Endothelial cell of umbilical vein (primary cell): ENCODE measurements at regions not wholly inside any gene's neighbourhood (a gene's known extent, or its start where the extent isn't known, plus 50 kb on each side); places are given as distances from the start of the nearest gene placed in this dataset.

Source experiments
- BruUV-seq: library from RNA; stranded (reverse); fragments of 400-500 nt; replicated peaks from 2 replicates; lab custom pipeline; 2021; lab: Mats Ljungman, UMichigan
- CTCF ChIA-PET: fragments of 300-600, 350-600 bp; sonication (Branson Sonifier 250); formaldehyde crosslinking; loops from one replicate; lab custom pipeline; 2021; ENCODE audit warnings: antibody characterized with exemption, inconsistent platforms; lab: Charles Lee
- POLR2A ChIA-PET: fragments of 300-600, 350-600 bp; sonication (Branson Sonifier 250); formaldehyde crosslinking; loops from one replicate; lab custom pipeline; 2021; ENCODE audit warnings: antibody characterized with exemption, inconsistent platforms; lab: Charles Lee
- DNase-seq: peaks from one replicate; pipeline ENCODE4 v3.0.0-alpha.2; 2011; ENCODE audit warnings: low read depth, low spot score
- FAIRE-seq: peaks from 2 replicates; lab custom pipeline; 2011; peaks lifted over from hg19 to GRCh38; lab: Jason Lieb, UNC
- H2AFZ ChIP-seq: 2 replicates; pipeline ENCODE4 v1.6.0; 2012; ENCODE audit warnings: low read depth, low read length, control low read depth, inconsistent platforms
- H3K27ac ChIP-seq: 2 replicates; pipeline ENCODE4 v1.5.1; 2011; ENCODE audit warnings: low read depth, mild to moderate bottlenecking, control low read depth, low read length, moderate library complexity; ENCODE audit not compliant: insufficient read depth
- H3K27me3 ChIP-seq, 2 experiments: 2 replicates each; pipeline versions ENCODE4 v1.6.0 to v1.6.1; 2011; ENCODE audit warnings: low read length in 2 of 2, mixed read lengths in 1 of 2; ENCODE audit not compliant: control insufficient read depth in 2 of 2, insufficient read depth in 2 of 2
- H3K36me3 ChIP-seq, 2 experiments: 2 replicates in 1 of 2; 3 replicates in 1 of 2; pipeline ENCODE4 v1.5.1; 2011; ENCODE audit warnings: low read length in 2 of 2, mild to moderate bottlenecking in 1 of 2, moderate library complexity in 1 of 2; ENCODE audit not compliant: control insufficient read depth in 2 of 2, insufficient read depth in 2 of 2; ENCODE audit errors: extremely low read depth in 1 of 2
- H3K4me1 ChIP-seq: 3 replicates; pipeline ENCODE4 v1.5.1; 2011; ENCODE audit warnings: mild to moderate bottlenecking, low read length; ENCODE audit not compliant: control insufficient read depth, insufficient read depth; ENCODE audit errors: extremely low read depth
- H3K4me2 ChIP-seq: 2 replicates; pipeline ENCODE4 v1.6.1; 2011; ENCODE audit warnings: low read length, control low read depth, mixed read lengths; ENCODE audit not compliant: insufficient read depth
- H3K4me3 ChIP-seq, 3 experiments: fragments of 200-600 bp in 1 of 3; sonication (generic), shearing (Covaris generic) in 1 of 3; replicated peaks in 1 of 3; 2 replicates each; pipeline ENCODE4 v1.5.1; 2011 to 2016; ENCODE audit warnings: control low read depth in 3 of 3, low read length in 3 of 3, mild to moderate bottlenecking in 2 of 3, inconsistent platforms in 1 of 3, low read depth in 1 of 3, moderate library complexity in 1 of 3; ENCODE audit not compliant: insufficient read depth in 1 of 3
- H3K79me2 ChIP-seq: 2 replicates; pipeline ENCODE4 v1.6.0; 2012; ENCODE audit warnings: low read length, inconsistent platforms; ENCODE audit not compliant: control insufficient read depth, insufficient read depth
- H3K9ac ChIP-seq: replicated peaks from 2 replicates; pipeline ENCODE3; 2011; ENCODE audit warnings: low read length, control low read depth; ENCODE audit not compliant: insufficient read depth; ENCODE audit errors: extremely low read depth
- H3K9me1 ChIP-seq: replicated peaks from 3 replicates; pipeline ENCODE4 v1.6.0; 2011; ENCODE audit warnings: mild to moderate bottlenecking, low read length; ENCODE audit not compliant: control insufficient read depth, insufficient read depth; ENCODE audit errors: extremely low read depth
- H3K9me3 ChIP-seq: replicated peaks from 2 replicates; pipeline ENCODE4 v1.5.1; 2012; ENCODE audit warnings: low read length, inconsistent platforms; ENCODE audit not compliant: control insufficient read depth, insufficient read depth
- H4K20me1 ChIP-seq: replicated peaks from 2 replicates; pipeline ENCODE3; 2011; ENCODE audit warnings: mild to moderate bottlenecking, low read length; ENCODE audit not compliant: control insufficient read depth, insufficient read depth; ENCODE audit errors: extremely low read depth
- EZH2 ChIP-seq: IDR thresholded peaks from 2 replicates; pipeline ENCODE4 v1.6.1; 2012; ENCODE audit warnings: borderline replicate concordance, low read depth, mild to moderate bottlenecking, moderate library complexity, low read length, inconsistent platforms; ENCODE audit not compliant: severe bottlenecking
- FOS ChIP-seq: IDR thresholded peaks from 2 replicates; pipeline ENCODE4 v1.6.1; 2011; ENCODE audit warnings: mild to moderate bottlenecking, low read length, moderate library complexity, borderline replicate concordance; ENCODE audit not compliant: insufficient read depth
- GATA2 ChIP-seq: IDR thresholded peaks from 2 replicates; pipeline ENCODE4 v1.7.0; 2011; ENCODE audit warnings: low read depth, mild to moderate bottlenecking, moderate library complexity, mixed read lengths, low read length; ENCODE audit not compliant: insufficient read length, insufficient read depth
- JUN ChIP-seq: IDR thresholded peaks from 2 replicates; pipeline ENCODE4 v1.6.1; 2011; ENCODE audit warnings: borderline replicate concordance, low read depth; ENCODE audit not compliant: insufficient read length, insufficient read depth
- MYC ChIP-seq: IDR thresholded peaks from one replicate; pipeline ENCODE4 v1.6.1; 2011; ENCODE audit warnings: mild to moderate bottlenecking, low read depth, low read length
- POLR2A ChIP-seq: IDR thresholded peaks from 2 replicates; pipeline ENCODE4 v1.6.1; 2012; ENCODE audit warnings: low read depth, mild to moderate bottlenecking, control low read depth, low read length
- POLR2AphosphoS5 ChIP-seq: IDR thresholded peaks from 2 replicates; pipeline ENCODE4 v1.6.1; 2012; ENCODE audit warnings: low read depth, mild to moderate bottlenecking, control low read depth, low read length, moderate library complexity; ENCODE audit not compliant: insufficient read depth
- dilution Hi-C: fragments of 300-500 bp; cut with MboI; formaldehyde crosslinking; loops from one replicate; pipeline ENCODE4 v1.15.0; 2019; ENCODE audit warnings: low sequenced_read_pairs; ENCODE audit not compliant: extremely low pct_ligation_motif_present
- intact Hi-C: fragments of 100-400 bp; cut with micrococcal nuclease; formaldehyde crosslinking; loops from one replicate; pipeline ENCODE4 v1.10.0; 2022
- TF ChIP-seq, protein P1 (sequence below): IDR thresholded peaks from 2 replicates; pipeline ENCODE4 v1.6.1; 2011; ENCODE audit not compliant: insufficient read depth, insufficient read length
- TF ChIP-seq, protein P2 (sequence below), 2 donors: IDR thresholded peaks; 1 replicate in 1 of 2; 2 replicates in 1 of 2; pipeline ENCODE4 v1.5.1; 2011; ENCODE audit warnings: low read length in 2 of 2, mild to moderate bottlenecking in 2 of 2, moderate library complexity in 2 of 2, control low read depth in 1 of 2, inconsistent platforms in 1 of 2, low read depth in 1 of 2; ENCODE audit not compliant: insufficient read depth in 1 of 2; ENCODE audit errors: extremely low read depth in 1 of 2

DNA sequence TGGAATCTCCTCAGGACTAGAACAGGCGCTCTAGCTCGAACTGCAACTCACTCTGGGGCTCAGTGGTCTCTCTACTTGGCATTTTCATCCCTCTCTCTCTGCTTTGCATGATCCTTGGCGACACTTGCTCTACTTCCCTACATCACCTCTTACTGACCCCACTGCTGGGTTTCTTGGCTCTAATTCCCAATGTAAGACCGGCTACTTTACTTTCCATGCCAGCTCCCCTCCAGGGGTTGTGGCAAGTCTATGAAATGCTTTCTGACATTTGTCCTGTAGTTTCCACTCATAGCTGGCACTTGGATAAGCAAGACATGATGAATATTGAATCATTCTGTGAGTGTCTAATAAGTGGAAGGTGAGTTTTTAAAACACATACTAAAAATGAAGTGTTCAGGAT lies 292.3 kb downstream of the USP25 start:
- dilution Hi-C loops (no loop called here), intact Hi-C loops (no loop called here)
- Histone ChIP-seq H3K4me3 (no peak overlapping the region), H3K4me2 (no peak overlapping the region), H4K20me1 (no peaks in the 10 kb centered on the region), H2AFZ (no peak overlapping the region), H3K36me3 (no peaks in the 10 kb centered on the region), H3K27me3 (no peaks in the 10 kb centered on the region), H3K9ac (no peak overlapping the region), H3K27ac (no peak overlapping the region), H3K79me2 (no peaks in the 10 kb centered on the region), H3K9me1 (no peaks in the 10 kb centered on the region), H3K9me3 (no peaks in the 10 kb centered on the region), H3K4me1 (no peaks in the 10 kb centered on the region)
- no TSS peak for BruUV-seq
- no peak for TF ChIP-seq POLR2AphosphoS5
- TF ChIP-seq, protein P1, sequence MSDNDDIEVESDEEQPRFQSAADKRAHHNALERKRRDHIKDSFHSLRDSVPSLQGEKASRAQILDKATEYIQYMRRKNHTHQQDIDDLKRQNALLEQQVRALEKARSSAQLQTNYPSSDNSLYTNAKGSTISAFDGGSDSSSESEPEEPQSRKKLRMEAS = no peak
- ChIA-PET POLR2A (no interaction called here), CTCF (interaction anchor here (0.8 to 1.6 kb wide), 4 partner anchors 9 to 47 kb away, joined by 3 to 6 read pairs (median 4); no protein-coding TSS in a partner anchor)
- FAIRE-seq (no peak), DNase-seq (no peak)

DNA sequence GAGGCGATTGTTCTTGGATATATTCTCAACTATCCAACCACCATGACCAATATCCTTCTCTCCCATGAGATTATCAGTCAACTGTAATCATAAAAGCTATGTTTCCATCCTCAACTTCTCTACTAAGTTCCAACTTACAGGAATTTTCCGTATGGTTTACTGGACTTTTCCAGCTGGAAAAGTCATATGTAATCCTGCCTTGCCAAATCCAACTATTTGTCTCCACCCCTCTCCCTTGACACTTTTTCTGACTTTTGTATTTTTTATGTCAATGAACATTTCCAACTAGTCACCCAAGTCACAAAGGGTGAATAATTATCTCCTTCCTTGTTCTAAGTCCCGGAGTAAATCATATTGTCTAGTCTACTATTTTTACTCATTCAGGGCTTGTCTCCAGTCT lies 293.1 kb downstream of the USP25 start:
- no peak overlapping the region for H2AFZ ChIP-seq
- H3K27ac ChIP-seq = no peak overlapping the region
- POLR2A ChIA-PET = no interaction called here
- H4K20me1 ChIP-seq = no peaks in the 10 kb centered on the region
- CTCF ChIA-PET = no interaction called here
- no peak overlapping the region for H3K4me2 ChIP-seq
- no peaks in the 10 kb centered on the region for H3K79me2 ChIP-seq
- H3K36me3 ChIP-seq = no peaks in the 10 kb centered on the region
- no peaks in the 10 kb centered on the region for H3K4me1 ChIP-seq
- H3K9me1 ChIP-seq = no peaks in the 10 kb centered on the region
- TF ChIP-seq GATA2 (no peak), JUN (no peak), MYC (no peak), POLR2AphosphoS5 (no peak), FOS (no peak), EZH2 (no peak), POLR2A (no peak)
- TF ChIP-seq, protein P1 = no peak
- TF ChIP-seq, protein P2, sequence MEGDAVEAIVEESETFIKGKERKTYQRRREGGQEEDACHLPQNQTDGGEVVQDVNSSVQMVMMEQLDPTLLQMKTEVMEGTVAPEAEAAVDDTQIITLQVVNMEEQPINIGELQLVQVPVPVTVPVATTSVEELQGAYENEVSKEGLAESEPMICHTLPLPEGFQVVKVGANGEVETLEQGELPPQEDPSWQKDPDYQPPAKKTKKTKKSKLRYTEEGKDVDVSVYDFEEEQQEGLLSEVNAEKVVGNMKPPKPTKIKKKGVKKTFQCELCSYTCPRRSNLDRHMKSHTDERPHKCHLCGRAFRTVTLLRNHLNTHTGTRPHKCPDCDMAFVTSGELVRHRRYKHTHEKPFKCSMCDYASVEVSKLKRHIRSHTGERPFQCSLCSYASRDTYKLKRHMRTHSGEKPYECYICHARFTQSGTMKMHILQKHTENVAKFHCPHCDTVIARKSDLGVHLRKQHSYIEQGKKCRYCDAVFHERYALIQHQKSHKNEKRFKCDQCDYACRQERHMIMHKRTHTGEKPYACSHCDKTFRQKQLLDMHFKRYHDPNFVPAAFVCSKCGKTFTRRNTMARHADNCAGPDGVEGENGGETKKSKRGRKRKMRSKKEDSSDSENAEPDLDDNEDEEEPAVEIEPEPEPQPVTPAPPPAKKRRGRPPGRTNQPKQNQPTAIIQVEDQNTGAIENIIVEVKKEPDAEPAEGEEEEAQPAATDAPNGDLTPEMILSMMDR (IDR thresholded peaks at IDR 0.05; ENCODE audit: extremely low read depth in 1 of 2, insufficient read depth in 1 of 2, low read depth in 1 of 2, low read length in 2 of 2) = no peak
- dilution Hi-C loops = no loop called here
- no peaks in the 10 kb centered on the region for H3K27me3 ChIP-seq
- no peak overlapping the region for H3K4me3 ChIP-seq
- FAIRE-seq = no peak
- H3K9me3 ChIP-seq = no peaks in the 10 kb centered on the region
- no peak for DNase-seq
- intact Hi-C loops = no loop called here
- no peak overlapping the region for H3K9ac ChIP-seq
- BruUV-seq = no TSS peak
